HG03025 (cell line): ENCODE measurements at regions not wholly inside any gene's neighbourhood (a gene's known extent, or its start where the extent isn't known, plus 50 kb on each side); places are given as distances from the start of the nearest gene placed in this dataset.

Experiments used
- ATAC-seq: cut with Tn5 transposase; IDR thresholded peaks from one replicate; pipeline ENCODE4 v1.9.1; 2021; ENCODE audit warnings: mild to moderate bottlenecking, moderate library complexity; ENCODE audit not compliant: unreplicated experiment, low FRiP score

DNA sequence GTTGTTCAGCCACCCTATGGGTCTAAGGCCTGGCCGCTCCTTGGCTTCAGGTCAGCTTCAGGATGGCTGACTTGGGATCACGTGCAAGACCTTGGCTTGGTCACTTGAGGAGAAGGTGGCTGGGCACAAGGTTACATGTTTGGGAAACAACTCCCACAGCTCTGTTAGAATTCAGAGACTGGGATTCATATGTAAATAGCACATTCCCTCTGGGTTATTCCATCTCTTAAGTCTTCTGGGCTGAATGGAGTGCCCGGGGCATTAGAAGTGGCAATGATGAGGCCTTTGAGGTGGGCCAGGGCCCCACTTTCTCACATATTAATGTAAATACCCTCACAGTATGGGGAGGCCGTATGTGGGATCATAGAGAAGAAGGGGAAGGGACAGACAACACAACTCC lies 150.9 kb downstream of the EFNB2 start:
- ATAC-seq, result no peak

- no peak for ATAC-seq
Measured at GRCh38 chr13:106383791-106384190, 151.7 kb downstream of the EFNB2 start.

DNA sequence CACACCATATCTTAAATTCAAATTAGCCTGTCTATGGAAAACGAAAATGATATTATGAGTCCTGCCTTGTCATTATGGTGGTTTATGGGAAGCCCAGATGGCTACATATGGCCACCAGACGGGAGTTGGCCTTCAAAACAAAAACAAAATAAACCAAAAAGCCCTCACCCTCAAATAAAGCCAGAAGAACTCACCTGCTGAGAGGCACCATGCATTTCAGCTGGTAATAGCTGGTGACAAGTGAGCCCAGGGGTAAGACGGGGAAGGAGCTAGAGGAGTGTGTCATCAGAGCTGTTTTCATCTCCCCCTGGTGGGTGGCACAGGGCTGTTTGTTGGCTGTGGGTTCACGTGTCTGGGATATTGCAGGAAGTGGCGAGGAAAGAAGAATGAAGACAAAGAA lies 152.9 kb downstream of the EFNB2 start:
- no peak for ATAC-seq

DNA sequence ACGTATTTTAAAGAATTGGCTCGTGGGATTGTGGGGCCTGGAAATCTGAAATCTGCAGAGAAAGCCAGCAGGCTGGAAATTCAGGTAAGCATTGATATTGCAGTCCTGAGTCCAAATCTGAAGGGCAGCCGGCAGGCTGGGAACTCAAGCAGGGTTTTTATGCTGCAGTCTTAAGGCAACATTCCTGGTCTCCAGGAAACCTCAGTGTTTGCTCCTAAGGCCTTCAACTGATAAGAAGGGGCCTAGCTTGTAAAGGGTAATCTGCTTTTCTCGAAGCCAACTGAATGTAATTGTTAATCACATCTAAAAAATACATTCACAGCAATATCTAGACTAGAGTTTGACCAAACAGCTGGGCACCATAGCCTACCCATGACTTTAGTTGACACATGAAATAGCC lies 154.4 kb downstream of the EFNB2 start:
- ATAC-seq, result no peak

GRCh38 chr13:106377931-106378662 lies 157.4 kb downstream of the EFNB2 start:
- no peak for ATAC-seq

DNA sequence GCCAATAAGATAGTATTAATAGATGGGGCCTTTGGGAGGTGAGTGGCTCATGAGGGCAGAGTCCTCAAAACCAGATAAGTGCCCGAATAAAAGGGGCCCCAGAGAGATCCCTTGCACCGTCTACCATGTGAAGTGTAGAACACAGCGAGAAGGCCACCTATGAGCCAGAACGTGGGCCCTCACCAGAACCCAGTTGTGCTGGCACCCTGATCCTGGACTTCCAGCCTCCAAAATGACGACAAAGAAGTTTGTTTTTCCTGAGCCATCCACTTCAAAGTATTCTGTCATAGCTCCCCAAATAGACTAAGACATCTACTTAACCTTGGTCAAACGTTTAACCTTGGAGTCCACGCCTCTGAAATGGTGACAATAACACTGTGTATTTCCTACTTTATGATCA lies 158.1 kb downstream of the EFNB2 start:
- ATAC-seq, result no peak

DNA sequence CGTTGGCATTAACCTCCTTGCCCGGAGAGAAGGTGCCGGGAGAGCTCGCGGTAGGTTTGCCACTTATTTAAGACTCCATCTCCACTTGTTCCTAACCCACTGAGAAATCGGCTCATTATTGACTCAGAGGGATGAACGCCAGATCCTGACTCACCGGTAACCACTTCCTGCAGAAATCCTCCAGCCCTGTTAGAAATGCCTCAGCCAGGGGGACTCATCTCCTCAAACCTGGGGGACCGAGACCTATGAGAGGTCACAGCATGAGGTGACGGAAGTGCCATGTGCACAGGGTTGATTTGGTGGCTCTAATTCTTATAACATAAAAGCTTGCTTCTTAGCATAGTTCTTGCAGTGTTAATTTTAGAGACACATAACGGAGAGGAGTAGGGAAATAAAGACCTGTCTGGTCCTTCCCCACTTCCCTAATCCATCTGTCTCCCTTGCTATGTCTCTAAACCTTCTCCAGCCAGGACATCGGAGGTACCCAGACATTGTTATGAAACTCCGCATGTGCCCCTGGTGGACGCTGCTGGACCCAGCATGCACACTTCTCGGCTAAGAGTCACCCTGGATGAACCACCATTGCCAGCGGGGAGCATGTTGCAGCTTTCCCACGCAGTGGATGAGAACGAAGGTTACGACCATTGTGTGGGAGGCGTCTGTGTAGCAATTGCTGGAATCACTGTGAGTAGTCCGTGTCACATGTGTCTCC lies 158.9 kb downstream of the EFNB2 start:
- no peak for ATAC-seq

GRCh38 chr13:106375085-106375484 lies 160.4 kb downstream of the EFNB2 start:
- ATAC-seq, result no peak

- no peak for ATAC-seq
Measured at GRCh38 chr13:106374631-106375030, 160.8 kb downstream of the EFNB2 start.

DNA sequence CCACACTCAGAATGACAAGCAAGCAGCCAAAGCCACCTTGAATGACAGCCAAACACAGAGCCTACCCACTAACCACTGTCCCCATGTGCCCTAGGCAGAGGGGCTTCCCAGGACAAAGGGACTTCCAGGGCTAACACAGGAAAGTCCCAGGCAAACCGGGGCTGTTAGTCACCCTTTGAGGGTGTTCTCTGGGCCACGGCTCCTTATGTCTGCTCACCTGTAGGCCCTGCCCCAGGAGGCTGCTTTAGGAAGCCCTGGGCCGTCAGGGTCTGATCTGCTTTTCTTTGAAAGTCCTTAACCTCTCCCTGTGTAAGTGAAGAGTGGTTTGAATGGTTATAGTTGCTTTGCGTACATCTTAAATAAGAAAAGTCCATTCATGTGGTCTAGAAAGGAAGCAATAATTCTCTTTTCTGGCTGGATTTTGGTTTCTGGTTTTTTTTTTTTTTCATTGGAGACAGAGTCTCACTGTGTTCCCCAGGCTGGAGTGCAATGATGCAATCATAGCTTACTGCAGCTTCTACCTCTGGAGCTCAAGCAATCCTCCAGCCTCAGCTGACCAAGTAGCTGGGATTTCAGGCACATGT lies 161.4 kb downstream of the EFNB2 start:
- peak; percentile 61 for ATAC-seq

DNA sequence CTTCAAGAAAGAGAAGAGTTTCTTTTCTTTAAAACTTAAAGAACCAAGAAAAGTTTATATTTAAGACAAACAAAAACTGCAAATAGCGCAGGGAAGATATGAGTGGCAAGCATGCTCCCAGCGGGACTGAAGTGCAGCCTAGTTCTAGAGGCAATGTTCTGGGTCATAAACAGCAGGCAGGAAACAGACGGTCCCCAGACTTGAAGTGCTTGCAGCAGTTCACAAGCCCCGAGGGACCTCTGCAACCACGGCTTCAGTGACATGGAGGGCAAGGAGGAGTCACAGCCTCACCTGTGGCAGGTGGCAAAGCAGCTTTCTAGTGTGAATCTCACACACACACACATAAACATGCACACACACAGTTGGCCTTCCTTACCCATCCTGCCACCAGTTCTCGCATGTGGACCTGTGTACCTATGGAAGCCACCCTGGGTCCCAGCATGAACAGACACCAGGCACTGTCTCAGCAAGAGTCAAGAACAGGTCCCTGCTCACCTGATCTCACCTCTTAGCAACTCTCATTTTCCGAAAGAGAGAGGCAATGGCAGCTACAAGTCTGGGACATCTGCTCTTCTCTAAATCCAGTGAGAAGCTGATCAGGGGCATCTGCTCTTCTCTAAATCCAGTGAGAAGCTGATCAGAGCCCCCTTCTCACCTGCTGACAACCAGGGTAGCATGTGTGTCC lies 162.0 kb downstream of the EFNB2 start:
- peak; percentile 53 for ATAC-seq

GRCh38 chr13:106372199-106373155 lies 163.0 kb downstream of the EFNB2 start:
- ATAC-seq, result no peak

- no peak for ATAC-seq
Measured at GRCh38 chr13:106371024-106371423, 164.4 kb downstream of the EFNB2 start.

- ATAC-seq, result no peak
Measured at GRCh38 chr13:106369858-106370257, 165.6 kb downstream of the EFNB2 start.

- no peak for ATAC-seq
Measured at GRCh38 chr13:106369091-106369490, 166.4 kb downstream of the EFNB2 start.

GRCh38 chr13:106367361-106367971 lies 168.0 kb downstream of the EFNB2 start:
- ATAC-seq, result no peak

GRCh38 chr13:106362707-106363106 lies 172.8 kb downstream of the EFNB2 start:
- ATAC-seq, result no peak

GRCh38 chr13:106361621-106362020 lies 173.8 kb downstream of the EFNB2 start:
- no peak for ATAC-seq

GRCh38 chr13:106357198-106357597 lies 178.3 kb downstream of the EFNB2 start:
- no peak for ATAC-seq

GRCh38 chr13:106355866-106356265 lies 179.6 kb downstream of the EFNB2 start:
- ATAC-seq, result no peak
